NCI-H748 (cell line): ENCODE measurements at regions not wholly inside any gene's neighbourhood (a gene's known extent, or its start where the extent isn't known, plus 50 kb on each side); places are given as distances from the start of the nearest gene placed in this dataset.

ENCODE experiments used
- DNase-seq: peaks from one replicate; lab custom pipeline; 2025; ENCODE audit not compliant: unreplicated experiment; lab: John Stamatoyannopoulos, UW

DNA sequence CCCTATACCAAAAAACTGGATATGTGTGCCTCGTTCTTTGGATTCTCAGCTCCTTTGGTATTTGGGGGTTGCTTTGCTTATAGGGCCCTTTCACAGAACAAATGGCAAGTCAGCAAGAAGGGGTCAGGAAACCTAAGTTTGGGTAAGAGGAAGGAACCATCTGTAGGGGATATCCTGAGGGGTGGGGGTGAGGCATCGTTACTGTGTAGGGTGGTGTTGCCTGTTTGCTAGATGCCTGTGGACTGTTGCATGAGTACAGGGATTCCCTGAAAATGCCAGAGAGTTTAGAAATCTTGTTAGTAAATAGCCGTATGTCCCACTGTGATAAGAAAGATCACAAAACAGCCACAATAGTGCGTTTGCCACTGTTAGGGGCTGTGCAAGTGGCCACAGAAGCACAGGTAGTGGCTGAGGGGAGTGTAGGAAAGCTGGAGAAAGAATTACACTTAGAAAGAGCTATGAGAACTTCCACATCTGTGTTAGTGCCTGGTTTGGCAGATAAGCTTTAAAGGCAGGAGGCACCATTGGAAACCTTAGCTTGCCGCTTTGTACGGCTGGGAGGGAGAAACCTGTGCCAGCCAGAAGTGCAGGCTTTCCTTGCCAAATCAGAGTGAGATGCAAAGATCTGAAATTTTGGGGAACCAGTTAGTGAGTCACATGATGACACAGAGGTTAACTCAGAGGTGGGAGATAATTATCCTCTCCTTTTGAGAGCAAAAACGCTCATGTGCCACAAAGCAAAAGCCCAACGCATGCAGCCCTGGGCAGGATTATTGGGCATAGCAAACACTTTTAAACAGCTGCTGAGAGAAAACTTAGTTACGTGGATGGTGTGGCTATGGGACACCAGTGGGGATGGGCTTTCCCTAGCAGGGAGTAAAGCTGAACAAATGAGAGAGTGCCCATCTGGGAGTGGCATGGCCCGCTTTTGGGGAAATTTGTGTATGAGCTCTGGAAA, 343.7 kb downstream of the ARAP2 start:
- no peak for DNase-seq

DNA sequence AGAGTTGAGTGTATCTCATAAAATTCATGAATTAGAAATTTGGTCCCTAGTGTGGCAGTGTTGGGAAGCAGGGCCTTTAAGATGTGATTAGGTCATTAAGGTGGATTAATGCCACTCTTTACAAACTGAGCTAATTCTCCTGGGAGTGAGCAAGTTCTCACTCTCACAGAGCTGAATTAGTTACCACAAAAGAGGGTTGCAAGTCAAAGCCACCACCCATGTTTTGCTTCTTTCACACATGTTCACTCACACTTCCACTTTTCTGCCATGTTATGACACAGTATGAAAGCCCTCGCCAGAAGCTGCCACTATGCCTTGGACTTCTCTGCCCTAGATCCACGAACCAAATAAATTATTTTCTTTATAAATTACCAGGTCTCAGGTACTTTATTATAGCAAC, 332.1 kb downstream of the ARAP2 start:
- DNase-seq: no peak

DNA sequence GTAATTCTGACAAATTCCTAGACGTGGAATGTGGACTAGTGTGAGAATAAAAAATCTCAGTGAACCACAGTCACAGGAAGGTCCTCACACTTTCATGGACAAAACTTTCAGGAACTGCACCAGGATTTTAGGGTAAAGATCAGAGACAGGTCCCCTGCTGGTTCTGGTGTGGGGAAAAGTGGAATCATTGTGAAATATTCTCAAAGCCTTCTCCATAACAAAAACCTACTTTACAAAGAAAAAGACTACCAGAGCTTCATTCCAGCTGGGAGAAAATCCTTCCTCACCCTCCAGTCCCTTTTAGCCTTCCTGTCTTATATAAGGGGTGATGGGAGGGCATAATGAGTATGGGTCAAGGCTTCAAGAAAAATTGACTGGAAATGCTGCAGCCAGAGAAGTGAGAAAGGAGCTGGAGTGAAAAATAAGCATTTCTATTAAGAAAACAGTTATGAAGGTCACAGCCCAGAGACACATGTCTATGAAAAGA, 325.8 kb downstream of the ARAP2 start:
- DNase-seq: no peak

DNA sequence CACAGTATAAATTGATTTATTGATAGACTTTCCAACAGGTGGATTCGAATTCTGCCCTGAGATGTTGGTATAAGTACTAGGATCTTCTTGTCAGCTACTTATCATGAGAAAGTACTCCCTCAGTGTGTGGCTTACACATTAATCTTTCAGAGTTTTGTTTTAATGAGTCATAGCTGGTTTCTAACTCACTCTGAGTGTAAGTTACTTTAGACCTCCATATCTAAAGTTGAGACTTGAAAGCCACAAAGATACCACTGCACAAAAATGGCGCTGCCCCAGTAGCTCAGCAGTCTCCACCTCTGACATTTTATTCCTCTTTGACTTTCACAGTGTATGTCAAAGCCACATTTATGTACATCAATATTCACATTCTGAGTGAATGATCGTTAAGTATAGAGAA, 318.5 kb downstream of the ARAP2 start:
- no peak for DNase-seq

DNA sequence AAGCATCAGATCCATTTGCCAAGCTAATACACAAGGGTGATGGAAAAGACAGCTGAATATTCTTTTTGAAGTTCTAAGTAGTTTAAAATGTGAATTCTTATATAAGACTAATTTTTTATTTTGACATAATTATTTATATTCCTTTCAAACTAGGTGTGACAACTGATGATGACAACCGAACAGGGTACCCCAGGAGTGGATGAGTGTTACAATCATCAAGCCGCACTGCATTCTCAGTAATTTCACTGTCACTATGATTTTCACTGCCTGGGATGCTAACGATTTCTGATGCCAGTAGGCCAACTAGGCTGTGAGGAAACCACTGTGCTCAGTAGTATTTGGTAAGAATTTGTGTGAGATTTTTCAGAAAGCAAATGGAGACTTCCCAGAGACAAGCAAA, 317.5 kb downstream of the ARAP2 start:
- no peak for DNase-seq

DNA sequence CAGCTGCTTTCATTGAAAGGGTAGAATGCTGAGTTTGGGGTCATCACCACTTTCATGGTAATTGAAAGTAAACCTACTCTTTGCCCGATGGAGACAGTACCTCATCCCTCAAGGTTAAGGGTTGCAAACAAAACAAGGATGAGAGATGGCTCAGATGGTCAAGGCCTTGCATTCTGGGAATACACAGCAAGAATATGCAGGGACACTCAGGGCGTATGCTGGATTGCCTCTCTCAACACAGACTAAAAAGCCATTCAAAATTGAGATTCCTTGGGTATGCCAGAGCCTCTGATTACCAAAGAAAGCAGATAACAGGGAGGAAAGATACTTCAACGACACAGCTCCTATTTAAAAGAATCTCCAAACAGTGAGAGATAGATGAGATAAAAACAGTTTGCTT, 310.4 kb downstream of the ARAP2 start:
- DNase-seq: no peak

DNA sequence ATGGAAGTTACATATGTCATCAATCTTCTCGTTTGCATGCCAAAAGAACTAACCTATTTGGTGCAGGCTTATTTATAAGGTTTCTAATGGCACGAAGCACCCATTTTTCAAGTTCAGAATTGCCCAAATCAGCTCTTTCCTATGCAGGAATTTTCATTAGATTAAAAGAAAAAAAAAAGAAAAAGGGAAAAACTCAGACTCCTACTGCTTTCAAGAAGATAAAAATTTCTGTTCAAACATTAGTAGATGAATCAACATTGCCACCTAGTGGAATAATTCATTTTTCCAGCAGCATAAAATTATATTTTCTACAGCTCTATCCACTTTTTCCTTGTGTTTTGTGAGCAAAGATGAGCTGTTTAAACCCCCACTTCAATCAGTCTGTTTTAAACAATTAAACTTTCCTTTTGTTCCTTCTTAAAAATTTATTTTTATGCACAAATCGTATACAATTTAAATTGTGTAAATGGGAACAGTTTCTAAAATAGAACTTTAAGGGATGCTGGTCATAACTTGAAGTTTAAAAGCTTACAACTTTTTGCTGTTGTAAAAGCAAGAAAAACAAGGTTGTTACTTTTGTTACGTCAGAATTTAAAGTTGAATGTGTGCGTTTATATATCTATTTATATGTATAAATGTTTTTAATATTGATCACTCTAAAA, 309.9 kb downstream of the ARAP2 start:
- DNase-seq: peak; percentile 35

DNA sequence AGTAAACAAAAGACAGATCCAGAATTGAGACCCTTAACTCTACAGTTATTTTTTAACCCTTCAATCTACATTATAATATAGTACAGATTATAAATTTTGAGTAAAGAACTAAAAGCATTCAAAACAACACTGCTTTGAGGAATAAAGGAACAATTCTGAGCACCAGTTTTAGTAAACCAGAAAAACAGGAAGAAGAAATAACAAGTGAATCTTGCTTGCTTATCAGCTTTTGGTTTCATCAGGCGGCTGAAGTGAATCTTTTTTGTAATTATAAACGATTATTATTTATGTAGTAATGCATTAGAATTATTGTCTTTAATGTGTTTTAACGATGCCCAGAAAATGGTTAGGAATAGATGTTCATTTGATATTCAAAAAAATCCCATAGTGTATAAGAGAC, 305.4 kb downstream of the ARAP2 start:
- no peak for DNase-seq

DNA sequence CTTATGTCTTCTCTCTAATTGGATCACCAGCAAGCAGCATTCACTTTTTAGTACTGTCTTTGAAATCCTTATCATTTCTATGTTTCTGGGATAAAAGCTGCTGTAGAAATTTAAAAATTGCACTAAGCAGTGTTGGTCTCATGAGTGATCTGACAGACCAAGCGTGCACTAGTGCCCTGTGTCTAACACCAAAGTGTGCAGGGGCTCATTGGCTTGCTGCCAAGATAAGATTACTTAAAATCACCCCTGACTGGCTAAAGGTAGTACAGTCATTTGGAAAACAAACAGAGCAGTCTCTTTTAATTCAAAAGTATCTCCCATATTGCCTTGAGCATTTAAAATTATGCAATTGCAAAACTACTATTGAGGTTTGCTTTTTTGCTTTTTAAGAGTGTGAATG, 304.6 kb downstream of the ARAP2 start:
- DNase-seq: peak; percentile 85

DNA sequence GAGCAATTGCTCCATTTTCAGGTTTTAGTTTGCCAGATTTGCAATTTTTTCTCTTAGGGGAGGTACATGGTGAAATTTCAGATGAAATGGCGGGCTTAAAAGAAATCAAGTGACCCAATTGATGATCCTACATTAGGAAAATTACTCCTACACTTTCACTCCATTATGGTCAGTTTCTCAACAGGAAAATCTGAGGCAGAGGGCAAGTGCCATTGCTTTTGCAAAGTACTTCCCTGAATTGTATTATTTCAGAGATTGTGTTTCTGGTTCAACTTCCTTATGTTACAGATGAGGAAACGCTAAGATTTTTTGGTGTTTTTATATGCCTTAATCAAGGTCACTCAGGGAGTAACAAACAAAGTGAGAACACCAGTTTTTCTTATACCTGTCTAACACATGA, 302.2 kb downstream of the ARAP2 start:
- DNase-seq: no peak

DNA sequence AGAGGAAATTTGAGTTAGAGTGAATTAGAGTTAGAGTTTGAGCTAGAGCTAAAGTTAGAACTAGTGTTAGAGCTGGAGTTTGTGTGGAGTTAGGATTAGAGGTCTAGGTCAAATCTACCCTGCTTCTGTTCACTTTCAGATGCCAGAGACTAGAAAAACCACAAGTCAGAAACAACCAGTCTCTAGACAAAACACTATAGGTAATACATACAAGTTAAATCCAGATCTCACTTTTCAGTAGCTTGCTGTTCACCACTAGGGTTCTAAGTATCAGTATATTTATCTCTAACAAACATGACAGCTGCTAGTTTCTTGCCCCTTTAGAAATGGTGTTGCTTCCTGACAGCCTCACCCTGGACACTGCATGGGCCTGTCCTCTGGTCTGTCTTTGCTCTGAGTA, 300.7 kb downstream of the ARAP2 start:
- DNase-seq: no peak

DNA sequence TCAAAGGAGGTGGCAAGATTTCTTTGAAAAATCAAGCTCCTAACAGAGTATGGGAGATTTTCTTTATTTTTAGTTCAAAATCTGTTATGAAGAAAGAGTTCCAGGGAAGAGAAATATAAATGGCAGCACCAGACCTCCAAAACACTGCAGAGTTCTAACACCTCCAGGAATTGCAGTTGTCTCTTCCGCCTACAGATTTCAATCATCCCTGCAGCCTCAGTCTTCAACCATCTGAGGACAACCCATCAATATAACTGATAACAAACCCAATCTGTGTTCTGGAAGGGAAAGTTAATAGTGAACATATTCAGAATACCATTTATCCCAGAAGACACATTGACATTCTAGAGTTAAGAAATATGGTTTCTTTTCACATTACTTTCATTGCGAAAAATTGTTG, 296.1 kb downstream of the ARAP2 start:
- no peak for DNase-seq

DNA sequence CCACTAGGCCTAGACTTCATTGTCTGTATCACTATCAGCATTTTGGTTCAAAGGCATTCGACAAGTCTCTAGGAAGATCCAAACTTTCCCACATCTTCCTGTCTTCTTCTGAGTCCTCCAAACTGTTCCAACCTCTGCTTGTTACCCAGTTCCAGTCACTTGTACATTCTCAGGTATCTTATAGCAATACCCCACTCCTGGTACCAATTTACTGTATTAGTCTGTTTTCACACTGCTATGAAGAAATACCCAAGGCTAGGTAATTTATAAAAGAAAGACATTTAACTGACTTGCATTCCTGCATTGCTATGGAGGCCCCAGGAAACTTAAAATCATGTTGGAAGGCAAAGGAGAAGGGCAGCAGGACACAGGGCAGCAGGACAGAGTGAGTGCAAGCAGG, 293.9 kb downstream of the ARAP2 start:
- DNase-seq: no peak

DNA sequence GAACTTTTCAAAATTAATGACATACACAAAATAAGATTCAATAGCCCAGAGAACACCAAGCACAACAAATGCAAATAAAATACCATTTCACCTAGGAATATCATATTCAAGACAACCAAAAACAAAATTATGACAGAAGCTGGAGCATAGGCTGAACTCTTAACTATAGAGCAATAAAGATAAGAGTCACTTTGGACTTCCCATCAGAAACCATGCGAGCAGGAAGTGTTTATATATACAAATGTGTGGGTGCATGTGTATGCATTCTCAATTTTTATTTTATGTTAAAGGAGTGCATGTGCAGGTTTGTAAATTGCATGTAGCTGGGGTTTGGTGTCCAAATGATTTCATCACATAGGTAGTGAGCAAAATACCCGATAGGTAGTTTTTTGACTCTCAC, 291.6 kb downstream of the ARAP2 start:
- no peak for DNase-seq

DNA sequence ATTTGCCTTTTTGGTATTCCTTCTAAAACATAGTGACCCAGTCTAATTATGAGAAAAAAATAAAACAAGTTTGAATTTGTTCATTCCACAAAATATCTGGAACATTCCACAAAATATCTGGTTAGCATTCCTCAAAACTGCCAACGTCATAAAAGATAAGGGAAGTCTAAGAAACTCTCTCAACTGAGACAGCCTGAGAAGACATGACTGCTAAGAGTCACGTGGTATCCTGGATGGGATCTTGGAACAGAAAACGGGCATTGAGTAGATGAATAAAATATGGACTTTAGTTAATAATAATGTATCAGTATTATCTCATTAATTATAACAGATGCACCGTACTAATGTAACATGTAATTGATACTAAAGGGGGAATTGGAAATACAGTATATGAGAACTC, 280.9 kb downstream of the ARAP2 start:
- DNase-seq: no peak

DNA sequence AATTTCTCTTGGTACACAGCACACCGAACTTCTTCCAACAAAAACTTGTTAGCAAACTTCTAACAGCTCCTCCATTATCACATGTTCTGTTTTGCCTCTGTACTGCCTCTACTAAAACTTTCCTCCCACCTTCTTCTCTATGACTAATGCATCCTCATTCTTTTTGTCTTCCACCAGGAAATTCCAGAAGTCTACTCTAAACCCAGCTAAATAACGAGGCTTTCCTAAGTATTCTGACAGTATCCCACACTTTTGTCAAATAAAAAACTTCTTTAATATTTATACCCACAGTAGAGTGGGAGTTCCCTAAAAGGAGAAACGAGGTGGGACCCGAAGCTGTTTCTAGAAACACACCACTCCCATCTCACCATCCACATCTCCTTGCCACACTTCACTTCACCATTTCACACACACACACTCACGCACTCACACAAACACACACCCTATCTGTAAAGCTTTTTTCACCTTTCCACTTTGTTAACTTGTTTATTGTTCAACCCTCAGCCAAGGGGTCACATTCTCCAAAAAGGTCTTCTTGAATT, 280.3 kb downstream of the ARAP2 start:
- DNase-seq: no peak

DNA sequence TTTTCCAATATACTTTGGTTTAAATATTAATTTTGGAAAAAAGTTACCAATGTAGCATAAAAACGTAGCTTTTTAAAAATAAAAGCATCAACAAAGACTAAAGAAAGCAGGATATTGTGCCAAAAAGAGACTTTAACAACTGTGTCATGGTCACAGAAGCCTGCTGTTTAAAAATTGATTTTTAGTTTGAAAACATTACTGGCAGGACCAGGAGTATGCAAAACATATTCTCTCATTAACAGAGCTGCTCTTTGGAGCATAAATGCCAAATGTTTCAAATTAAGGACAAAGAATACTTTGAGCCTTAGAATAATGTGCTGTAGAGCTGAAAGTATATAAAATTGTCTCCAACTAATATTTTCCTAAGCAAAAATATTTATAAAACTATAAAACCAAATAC, 279.0 kb downstream of the ARAP2 start:
- no peak for DNase-seq

DNA sequence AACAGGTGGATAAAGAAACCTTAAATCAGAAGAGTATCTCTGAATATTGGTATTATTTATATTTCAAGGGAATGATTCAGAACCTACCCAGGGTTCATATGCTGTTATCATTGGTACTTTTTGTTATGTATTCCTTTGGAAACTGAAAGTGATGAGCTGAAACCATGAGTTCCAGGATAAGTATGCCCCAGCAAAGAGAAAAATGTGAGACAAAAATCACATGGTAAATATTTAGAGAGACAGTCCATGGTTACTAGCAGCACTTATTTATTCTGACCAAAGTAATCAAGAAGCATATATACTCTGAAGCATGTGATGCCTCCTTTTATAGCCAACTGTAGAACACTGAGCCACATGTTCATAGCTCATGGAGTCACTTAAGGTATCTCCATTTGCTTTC, 277.7 kb downstream of the ARAP2 start:
- DNase-seq: no peak

DNA sequence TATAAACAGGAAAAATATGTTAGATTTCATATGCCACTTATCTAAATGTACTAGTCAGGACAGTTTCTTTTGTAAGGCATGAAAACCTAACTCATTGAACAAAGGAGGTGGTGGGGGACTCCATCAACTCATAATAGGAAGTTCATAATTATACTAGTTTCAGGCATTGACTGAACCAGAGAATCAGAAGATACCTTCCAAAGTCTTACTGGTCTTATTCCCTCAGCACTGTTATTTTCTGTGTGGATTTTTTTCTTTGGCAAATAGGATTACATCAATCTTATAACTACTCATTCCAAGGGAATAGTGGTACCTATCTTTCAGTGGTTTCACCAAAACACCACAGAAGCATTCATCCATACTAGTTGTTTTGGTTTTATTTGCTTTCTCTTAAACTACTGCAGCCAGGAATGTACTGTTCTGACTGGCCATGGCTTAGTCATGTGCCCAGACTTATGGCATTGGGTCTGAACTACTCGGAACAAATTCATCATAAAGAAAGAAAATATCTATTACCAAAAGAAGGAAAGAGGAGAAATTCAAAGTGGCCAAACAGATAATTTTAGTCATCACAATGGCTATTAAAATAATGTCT, 273.9 kb downstream of the ARAP2 start:
- no peak for DNase-seq

DNA sequence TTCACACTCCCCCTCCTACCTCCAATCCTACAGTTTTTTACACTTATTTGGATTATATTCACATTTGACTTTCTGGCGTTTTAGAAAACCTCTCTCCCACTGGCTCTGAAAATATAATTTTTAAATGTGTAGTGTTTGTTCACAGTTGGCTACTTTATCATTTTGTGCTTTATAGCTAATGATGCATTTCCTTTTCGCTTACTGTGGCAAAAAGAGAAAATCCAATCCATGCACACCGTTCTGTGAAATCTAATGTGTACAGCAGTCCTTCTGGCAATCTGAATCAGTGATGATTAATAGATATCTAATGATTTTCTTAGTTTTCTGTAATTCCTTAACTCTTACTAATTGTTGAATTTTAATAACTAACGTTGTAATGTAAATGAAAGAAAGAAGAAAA, 271.5 kb downstream of the ARAP2 start:
- no peak for DNase-seq

DNA sequence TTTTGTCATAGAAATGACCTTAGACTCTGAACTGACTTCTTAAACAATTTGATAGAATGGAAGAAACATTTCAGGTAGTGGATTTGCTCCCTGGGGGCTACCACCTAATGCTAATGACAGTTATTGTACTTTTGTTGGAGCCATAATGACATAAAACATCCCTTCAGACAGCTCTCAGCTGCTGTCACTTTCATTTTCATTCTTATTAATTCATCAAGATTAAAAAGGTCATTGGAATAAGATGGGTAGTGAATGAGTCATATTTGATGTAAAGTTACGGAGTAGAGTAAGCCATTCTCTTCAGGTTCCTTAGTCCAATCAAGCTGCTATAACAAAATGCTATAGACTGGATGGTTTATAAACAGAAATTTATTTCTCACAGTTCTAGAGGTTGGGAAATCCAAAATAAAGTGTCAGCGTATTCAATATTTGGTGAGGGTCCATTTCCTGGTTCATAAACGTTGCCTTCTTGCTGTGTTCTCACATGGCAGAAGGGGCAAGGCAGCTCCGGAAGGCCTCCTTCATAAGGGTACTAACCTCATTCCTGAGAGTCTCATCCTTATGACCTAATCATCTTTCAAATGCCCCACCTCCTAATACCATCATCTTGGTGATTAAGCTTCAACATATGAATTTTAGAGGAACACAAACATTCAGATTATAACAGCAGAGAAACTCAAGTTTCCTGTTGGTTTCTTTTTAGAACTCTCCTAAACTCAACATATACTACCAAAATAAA, 268.5 kb downstream of the ARAP2 start:
- DNase-seq: no peak
